GM12878 (cell line): ENCODE measurements at regions not wholly inside any gene's neighbourhood (a gene's known extent, or its start where the extent isn't known, plus 50 kb on each side); places are given as distances from the start of the nearest gene placed in this dataset.
A peak's percentile ranks its signal among the peaks of the same experiment; 100 is the strongest.

Experiments
- ATAC-seq: fragments of 200-7000 bp; cut with Tn5 transposase; 3 replicates; pipeline ENCODE4 v1.9.1; 2020; ENCODE audit warnings: mild to moderate bottlenecking, moderate library complexity
- BruUV-seq: library from RNA; stranded (reverse); fragments of 400-500 nt; replicated peaks from 2 replicates; lab custom pipeline; 2021; lab: Mats Ljungman, UMichigan
- CTCF ChIA-PET: fragments of 300-600 bp; sonication (Branson Sonifier 250); formaldehyde crosslinking; extraction: SDS; loops from one replicate; lab custom pipeline; 2021; ENCODE audit warnings: inconsistent platforms; lab: Yijun Ruan, JAX
- POLR2A ChIA-PET: fragments of 350-600 bp; formaldehyde crosslinking; extraction: SDS; loops from one replicate; lab custom pipeline; 2021; ENCODE audit warnings: inconsistent platforms; lab: Charles Lee
- RAD21 ChIA-PET: fragments of 300-600 bp; sonication (Branson Sonifier 250); formaldehyde crosslinking; loops from one replicate; lab custom pipeline; 2023; ENCODE audit warnings: antibody characterized with exemption; ENCODE audit not compliant: unreplicated experiment; lab: Charles Lee
- SMC1A ChIA-PET: fragments of 300-600 bp; sonication (Branson Sonifier 250); formaldehyde crosslinking; loops from one replicate; lab custom pipeline; 2023; ENCODE audit not compliant: unreplicated experiment, uncharacterized antibody; lab: Charles Lee
- DNase-seq: peaks from one replicate; pipeline ENCODE4 v3.0.0-alpha.2; 2011; ENCODE audit warnings: low read depth, low spot score
- FAIRE-seq: peaks from 3 replicates; lab custom pipeline; 2011; peaks lifted over from hg19 to GRCh38; lab: Jason Lieb, UNC
- H2AFZ ChIP-seq: 2 replicates; pipeline ENCODE4 v1.6.0; 2011; ENCODE audit warnings: low read depth, low read length, control low read depth; ENCODE audit not compliant: control insufficient read depth
- H3K27ac ChIP-seq: 2 replicates; pipeline ENCODE4 v1.5.1; 2011; ENCODE audit warnings: control low read depth; ENCODE audit not compliant: control insufficient read depth, insufficient read depth
- H3K27me3 ChIP-seq, 2 experiments: replicated peaks in 1 of 2; 2 replicates each; pipeline versions ENCODE4 v1.6.0 to v1.6.1; 2011; ENCODE audit warnings: low read length in 1 of 2; ENCODE audit not compliant: control insufficient read depth in 2 of 2, insufficient read depth in 2 of 2
- H3K36me3 ChIP-seq, 2 experiments: 2 replicates each; pipeline ENCODE4 v1.5.1; 2011; ENCODE audit warnings: low read length in 1 of 2; ENCODE audit not compliant: control insufficient read depth in 2 of 2, insufficient read depth in 2 of 2
- H3K4me1 ChIP-seq: 2 replicates; pipeline ENCODE4 v1.6.1; 2011; ENCODE audit warnings: mild to moderate bottlenecking, low read length, moderate library complexity, mixed read lengths; ENCODE audit not compliant: control insufficient read depth, insufficient read depth
- H3K4me2 ChIP-seq: 2 replicates; pipeline ENCODE4 v1.6.0; 2011; ENCODE audit warnings: control low read depth; ENCODE audit not compliant: control insufficient read depth, insufficient read depth
- H3K4me3 ChIP-seq: fragments of 200-600 bp; sonication (generic); 2 replicates; pipeline ENCODE4 v1.5.1; 2016
- H3K79me2 ChIP-seq: 2 replicates; pipeline ENCODE4 v1.6.0; 2011; ENCODE audit warnings: low read length; ENCODE audit not compliant: control insufficient read depth, insufficient read depth
- H3K9ac ChIP-seq: 2 replicates; pipeline ENCODE4 v1.8.0; 2011; ENCODE audit warnings: low read length, control low read depth, mixed read lengths; ENCODE audit not compliant: control insufficient read depth, insufficient read depth
- H3K9me3 ChIP-seq: replicated peaks from 3 replicates; pipeline ENCODE4 v1.5.1; 2011; ENCODE audit warnings: mild to moderate bottlenecking, low read length; ENCODE audit not compliant: control insufficient read depth, insufficient read depth
- H4K20me1 ChIP-seq: 2 replicates; pipeline ENCODE4 v1.6.0; 2011; ENCODE audit not compliant: control insufficient read depth, insufficient read depth
- EED ChIP-seq: sonication (generic); IDR thresholded peaks from 2 replicates; pipeline ENCODE4 v1.6.1; 2016; ENCODE audit warnings: antibody characterized with exemption, low read depth
- EZH2 ChIP-seq: IDR thresholded peaks from 2 replicates; pipeline ENCODE4 v1.6.1; 2012; ENCODE audit warnings: low read depth, mild to moderate bottlenecking, control low read depth, inconsistent platforms, low read length, borderline replicate concordance; ENCODE audit not compliant: control insufficient read depth
- IKZF2 ChIP-seq, 2 experiments: fragments of 450-650 bp; IDR thresholded peaks; 2 replicates each; pipeline ENCODE4 v1.6.1; 2017; ENCODE audit warnings: mild to moderate bottlenecking in 2 of 2, moderate library complexity in 2 of 2
- MLLT1 ChIP-seq: fragments of 450-650 bp; IDR thresholded peaks from 2 replicates; pipeline ENCODE4 v1.6.1; 2016; ENCODE audit warnings: mild to moderate bottlenecking
- MTA2 ChIP-seq: fragments of 450-650 bp; IDR thresholded peaks from 2 replicates; pipeline ENCODE4 v1.6.1; 2016; ENCODE audit warnings: low read depth, mild to moderate bottlenecking, moderate library complexity
- MXI1 ChIP-seq: fragments of 150-350 bp; IDR thresholded peaks from 2 replicates; pipeline ENCODE4 v1.6.1; 2011; ENCODE audit warnings: low read depth, mild to moderate bottlenecking, inconsistent platforms, low read length, improper control_type of control experiment
- MYC ChIP-seq: IDR thresholded peaks from 2 replicates; pipeline ENCODE4 v1.6.1; 2011; ENCODE audit warnings: mild to moderate bottlenecking, low read length, moderate library complexity, inconsistent platforms; ENCODE audit not compliant: insufficient read depth, insufficient replicate concordance, insufficient read length, severe bottlenecking
- PML ChIP-seq: IDR thresholded peaks from 2 replicates; pipeline ENCODE4 v1.6.1; 2012; ENCODE audit warnings: low read length, inconsistent platforms
- SMC3 ChIP-seq: IDR thresholded peaks from 2 replicates; pipeline ENCODE4 v1.6.1; 2011; ENCODE audit warnings: low read length, improper control_type of control experiment, borderline replicate concordance
- TBL1XR1 ChIP-seq: IDR thresholded peaks from 2 replicates; pipeline ENCODE4 v1.6.1; 2012; ENCODE audit warnings: low read depth, low read length, improper control_type of control experiment
- ZBTB4 ChIP-seq: fragments of 450-650 bp; formaldehyde crosslinking; IDR thresholded peaks from 2 replicates; pipeline ENCODE4 v1.4.0; 2022; ENCODE audit warnings: mild to moderate bottlenecking, moderate library complexity
- WGBS: methylation state at CpG from one replicate; pipeline ENCODE4 v1.1.6; 2016; ENCODE audit warnings: low lambda C conversion rate; ENCODE audit not compliant: insufficient replicate concordance, insufficient coverage; ENCODE audit errors: missing lambda C conversion rate; 5-methylcytosine and 5-hydroxymethylcytosine counted together
- in situ Hi-C: fragments of 300-500 bp; cut with MboI; formaldehyde crosslinking; loops from 9 replicates; pipeline ENCODE4 v1.14.3; 2018; ENCODE audit warnings: mixed read lengths
- intact Hi-C: fragments of 100-400 bp; cut with micrococcal nuclease; formaldehyde crosslinking; loops from one replicate; pipeline ENCODE4 v1.14.2; 2022; ENCODE audit not compliant: unreplicated experiment
- TF ChIP-seq, protein P1 (sequence below): fragments of 450-650 bp; IDR thresholded peaks from 2 replicates; pipeline ENCODE4 v1.6.1; 2017; ENCODE audit warnings: antibody characterized with exemption, mild to moderate bottlenecking, moderate library complexity

DNA sequence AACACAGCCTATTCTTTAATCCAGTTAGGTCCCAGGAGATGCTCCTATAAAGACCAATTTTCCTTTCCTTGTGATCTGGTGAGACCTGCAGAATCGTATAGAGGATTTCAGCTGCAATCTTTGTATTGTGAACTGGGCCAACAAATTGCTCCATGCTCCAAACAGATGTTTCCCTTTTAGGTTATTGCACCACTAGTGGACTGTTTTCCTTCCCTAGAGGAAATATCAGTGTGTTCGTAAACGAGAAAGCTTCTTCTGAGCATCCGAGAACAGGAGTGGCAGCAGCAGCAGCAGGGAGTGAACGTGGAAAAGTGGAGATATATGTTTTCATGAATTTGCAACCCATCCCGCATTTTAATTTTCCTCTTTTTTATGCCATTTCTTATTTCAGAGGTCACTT, 344.1 kb upstream of the PDE3A start (continued):
- TF ChIP-seq MYC = no peak
- TF ChIP-seq SMC3 = no peak
- TF ChIP-seq EZH2 = no peak
- TF ChIP-seq MXI1 = no peak
- TF ChIP-seq EED = no peak

GRCh38 chr12:20028033-20028432, 340.3 kb upstream of the PDE3A start:
- FAIRE-seq = no peak
- SMC1A ChIA-PET = interaction anchor here (0.6 to 1.0 kb wide), 2 partner anchors 135 to 1442 kb away, joined by 3 to 4 read pairs; no protein-coding TSS in a partner anchor
- Histone ChIP-seq H3K4me3 (no peak overlapping the region), H4K20me1 (no peaks in the 10 kb centered on the region), H3K36me3 (no peaks in the 10 kb centered on the region), H3K9me3 (no peaks in the 10 kb centered on the region), H3K4me1 (no peaks in the 10 kb centered on the region), H2AFZ (no peak overlapping the region), H3K27ac (no peak overlapping the region), H3K27me3 (no peaks in the 10 kb centered on the region), H3K79me2 (no peaks in the 10 kb centered on the region), H3K9ac (no peak overlapping the region), H3K4me2 (no peak overlapping the region)
- DNase-seq = no peak
- CTCF ChIA-PET = interaction anchor here (1.0 to 1.3 kb wide), 2 partner anchors 75 to 111 kb away, joined by 3 read pairs; no protein-coding TSS in a partner anchor
- intact Hi-C loops = no loop called here
- WGBS = 0% methylated on average over 1 of the region's 1 CpG
- in situ Hi-C loops = no loop called here
- POLR2A ChIA-PET = interaction anchor here (0.6 kb wide), 2 partner anchors 60 to 134 kb away, joined by 3 to 6 read pairs; no protein-coding TSS in a partner anchor
- RAD21 ChIA-PET = no interaction called here
- no TSS peak for BruUV-seq
- ATAC-seq = peak; percentile 91
- TF ChIP-seq IKZF2 (IDR thresholded peaks at IDR 0.05) (peak; percentile 56 to 69; a peak in 2 of 4 replicates), TBL1XR1 (no peak), PML (no peak), MLLT1 (no peak), ZBTB4 (CRISPR knock-in tag) (no peak), MTA2 (peak; percentile 92)
- TF ChIP-seq, protein P1, sequence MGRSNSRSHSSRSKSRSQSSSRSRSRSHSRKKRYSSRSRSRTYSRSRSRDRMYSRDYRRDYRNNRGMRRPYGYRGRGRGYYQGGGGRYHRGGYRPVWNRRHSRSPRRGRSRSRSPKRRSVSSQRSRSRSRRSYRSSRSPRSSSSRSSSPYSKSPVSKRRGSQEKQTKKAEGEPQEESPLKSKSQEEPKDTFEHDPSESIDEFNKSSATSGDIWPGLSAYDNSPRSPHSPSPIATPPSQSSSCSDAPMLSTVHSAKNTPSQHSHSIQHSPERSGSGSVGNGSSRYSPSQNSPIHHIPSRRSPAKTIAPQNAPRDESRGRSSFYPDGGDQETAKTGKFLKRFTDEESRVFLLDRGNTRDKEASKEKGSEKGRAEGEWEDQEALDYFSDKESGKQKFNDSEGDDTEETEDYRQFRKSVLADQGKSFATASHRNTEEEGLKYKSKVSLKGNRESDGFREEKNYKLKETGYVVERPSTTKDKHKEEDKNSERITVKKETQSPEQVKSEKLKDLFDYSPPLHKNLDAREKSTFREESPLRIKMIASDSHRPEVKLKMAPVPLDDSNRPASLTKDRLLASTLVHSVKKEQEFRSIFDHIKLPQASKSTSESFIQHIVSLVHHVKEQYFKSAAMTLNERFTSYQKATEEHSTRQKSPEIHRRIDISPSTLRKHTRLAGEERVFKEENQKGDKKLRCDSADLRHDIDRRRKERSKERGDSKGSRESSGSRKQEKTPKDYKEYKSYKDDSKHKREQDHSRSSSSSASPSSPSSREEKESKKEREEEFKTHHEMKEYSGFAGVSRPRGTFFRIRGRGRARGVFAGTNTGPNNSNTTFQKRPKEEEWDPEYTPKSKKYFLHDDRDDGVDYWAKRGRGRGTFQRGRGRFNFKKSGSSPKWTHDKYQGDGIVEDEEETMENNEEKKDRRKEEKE = no peak
